Activated CD4-positive, alpha-beta T cell treated with anti-CD3 and anti-CD28 coated beads for 36 hours (primary cell): ENCODE measurements at regions not wholly inside any gene's neighbourhood (a gene's known extent, or its start where the extent isn't known, plus 50 kb on each side); places are given as distances from the start of the nearest gene placed in this dataset.
"Not testable (repeated sequence)": the region's sequence is repeated elsewhere in the genome, so short reads cannot be mapped to it uniquely, and the experiment has no call there.

Source experiments
- ATAC-seq: fragments of 200-7000 bp; cut with Tn5 transposase; one replicate; pipeline ENCODE4 v1.10.0; 2021; ENCODE audit warnings: mild to moderate bottlenecking, moderate library complexity
- CTCF ChIA-PET: fragments of 350-600 bp; sonication (Branson Sonifier 250); formaldehyde crosslinking; loops from one replicate; lab custom pipeline; 2021; ENCODE audit warnings: antibody characterized with exemption; lab: Charles Lee
- POLR2A ChIA-PET: fragments of 350-600 bp; sonication (Branson Sonifier 250); formaldehyde crosslinking; loops from one replicate; lab custom pipeline; 2021; ENCODE audit warnings: antibody characterized with exemption, inconsistent platforms; lab: Charles Lee
- DNase-seq: peaks from one replicate; pipeline ENCODE4 v3.0.0-alpha.2; 2020
- H3K27ac Mint-ChIP-seq: one replicate; pipeline ENCODE4 v1.8.0; 2021; ENCODE audit warnings: mixed read lengths
- H3K27me3 Mint-ChIP-seq: one replicate; pipeline ENCODE4 v1.8.0; 2021; ENCODE audit warnings: mixed read lengths
- H3K36me3 Mint-ChIP-seq: one replicate; pipeline ENCODE4 v1.8.0; 2021; ENCODE audit warnings: low read depth, mixed read lengths
- H3K4me1 Mint-ChIP-seq: one replicate; pipeline ENCODE4 v1.8.0; 2021; ENCODE audit warnings: mixed read lengths
- H3K4me3 Mint-ChIP-seq: one replicate; pipeline ENCODE4 v1.8.0; 2021; ENCODE audit warnings: mild to moderate bottlenecking, moderate library complexity, mixed read lengths
- H3K9me3 Mint-ChIP-seq: one replicate; pipeline ENCODE4 v1.8.0; 2021; ENCODE audit warnings: low read depth, mixed read lengths
- intact Hi-C, 2 experiments: fragments of 100-400 bp; cut with DNase I in 1 of 2; cut with micrococcal nuclease in 1 of 2; formaldehyde crosslinking; loops; one replicate each; pipeline versions ENCODE4 v1.14.2 to v1.15.1; 2022 to 2024; cut with DNase I, micrococcal nuclease

DNA sequence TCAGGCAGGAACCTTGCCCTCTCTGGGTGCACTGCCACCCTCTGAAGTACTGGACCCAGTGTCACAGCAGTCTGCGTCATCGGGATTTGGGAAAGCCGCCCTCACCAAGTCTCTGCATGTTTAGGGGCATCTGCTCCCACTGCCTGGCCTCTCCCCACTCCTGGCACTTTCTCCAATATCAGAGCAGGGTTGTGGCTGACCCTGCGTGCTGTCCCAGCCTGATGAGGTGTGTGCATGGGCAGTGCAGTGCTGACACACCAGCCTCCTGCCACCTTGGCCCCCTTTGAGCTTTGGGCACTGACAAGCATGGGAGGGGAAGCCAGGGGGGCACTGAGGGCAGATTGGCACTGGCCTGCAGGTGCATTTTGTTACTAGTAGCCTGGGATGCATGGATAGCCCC lies 652.5 kb downstream of the GABRG1 start:
- intact Hi-C loops, result no loop called here
- no peak for ATAC-seq
- H3K4me1 Mint-ChIP-seq, result no peaks in the 10 kb centered on the region
- no peak overlapping the region for H3K27ac Mint-ChIP-seq
- no peaks in the 10 kb centered on the region for H3K27me3 Mint-ChIP-seq
- no peak overlapping the region for H3K4me3 Mint-ChIP-seq
- CTCF ChIA-PET, result no interaction called here
- POLR2A ChIA-PET, result no interaction called here
- no peaks in the 10 kb centered on the region for H3K36me3 Mint-ChIP-seq
- peaks cover 3% of the 10 kb centered on the region for H3K9me3 Mint-ChIP-seq
- no peak for DNase-seq

GRCh38 chr4:45467157-45467556 lies 656.7 kb downstream of the GABRG1 start:
- Mint-ChIP-seq H3K4me3 (no peak overlapping the region), H3K36me3 (no peaks in the 10 kb centered on the region), H3K27me3 (no peaks in the 10 kb centered on the region), H3K4me1 (no peaks in the 10 kb centered on the region), H3K27ac (no peak overlapping the region), H3K9me3 (peaks cover 4% of the 10 kb centered on the region)
- intact Hi-C loops, result no loop called here
- CTCF ChIA-PET, result no interaction called here
- no peak for DNase-seq
- POLR2A ChIA-PET, result no interaction called here
- no peak for ATAC-seq

- ATAC-seq, CTCF ChIA-PET, POLR2A ChIA-PET, H3K27ac Mint-ChIP-seq, DNase-seq, H3K9me3 Mint-ChIP-seq, H3K36me3 Mint-ChIP-seq, H3K27me3 Mint-ChIP-seq, H3K4me1 Mint-ChIP-seq, intact Hi-C loops, H3K4me3 Mint-ChIP-seq: not testable (repeated sequence)
Observed at GRCh38 chr4:45460157-45460556, 663.7 kb downstream of the GABRG1 start.

GRCh38 chr4:45455217-45455616 lies 668.6 kb downstream of the GABRG1 start:
- CTCF ChIA-PET, result no interaction called here
- intact Hi-C loops, result loop anchor here in 1 of 2 experiments (10.0 kb wide), 1 partner anchor 820 kb away; no protein-coding TSS in a partner anchor
- Mint-ChIP-seq H3K27me3 (no peaks in the 10 kb centered on the region), H3K9me3 (no peaks in the 10 kb centered on the region), H3K4me3 (no peak overlapping the region), H3K36me3 (no peaks in the 10 kb centered on the region), H3K4me1 (no peaks in the 10 kb centered on the region), H3K27ac (no peak overlapping the region)
- DNase-seq (no peak), ATAC-seq (no peak)
- POLR2A ChIA-PET, result no interaction called here

- Mint-ChIP-seq H3K27me3 (no peaks in the 10 kb centered on the region), H3K4me1 (no peaks in the 10 kb centered on the region), H3K9me3 (no peaks in the 10 kb centered on the region), H3K4me3 (no peak overlapping the region), H3K27ac (no peak overlapping the region), H3K36me3 (no peaks in the 10 kb centered on the region)
- DNase-seq (no peak), ATAC-seq (no peak)
- ChIA-PET CTCF (interaction anchor here (0.8 kb wide), 1 partner anchor 17 kb away, joined by 3 read pairs; no protein-coding TSS in a partner anchor), POLR2A (no interaction called here)
- intact Hi-C loops, result loop anchor here in 1 of 2 experiments (10.0 kb wide), 1 partner anchor 821 kb away; no protein-coding TSS in a partner anchor
Observed at GRCh38 chr4:45453258-45453853, 670.5 kb downstream of the GABRG1 start.

DNA sequence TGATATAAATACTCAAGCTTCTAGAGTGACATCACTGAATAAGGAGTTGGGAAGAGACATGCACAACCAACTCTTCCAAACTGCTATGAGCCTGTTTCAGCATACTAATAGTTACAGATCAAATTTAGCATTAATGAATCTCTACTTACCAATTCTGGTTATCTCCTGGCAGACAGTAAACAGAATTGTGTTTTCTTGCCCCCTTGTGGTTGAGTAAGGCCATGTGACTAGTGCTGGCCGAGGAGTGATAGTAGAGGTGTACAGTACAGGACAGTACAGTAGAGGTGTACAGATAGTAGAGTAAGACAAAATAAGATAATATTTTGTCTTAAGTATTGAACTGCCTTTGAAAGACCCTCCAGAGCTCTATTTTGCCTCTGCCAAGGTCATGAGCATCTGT lies 681.4 kb downstream of the GABRG1 start:
- H3K27me3 Mint-ChIP-seq, result no peaks in the 10 kb centered on the region
- no peaks in the 10 kb centered on the region for H3K36me3 Mint-ChIP-seq
- H3K27ac Mint-ChIP-seq, result no peak overlapping the region
- ATAC-seq (no peak), DNase-seq (no peak)
- CTCF ChIA-PET, result no interaction called here
- intact Hi-C loops, result no loop called here
- POLR2A ChIA-PET, result no interaction called here
- no peak overlapping the region for H3K4me3 Mint-ChIP-seq
- no peaks in the 10 kb centered on the region for H3K4me1 Mint-ChIP-seq
- peaks cover 2% of the 10 kb centered on the region for H3K9me3 Mint-ChIP-seq

GRCh38 chr4:45438047-45438446 lies 685.8 kb downstream of the GABRG1 start:
- intact Hi-C loops, result no loop called here
- no peak overlapping the region for H3K27ac Mint-ChIP-seq
- CTCF ChIA-PET, result no interaction called here
- peaks cover 3% of the 10 kb centered on the region for H3K9me3 Mint-ChIP-seq
- H3K4me1 Mint-ChIP-seq, result no peaks in the 10 kb centered on the region
- ATAC-seq, result no peak
- POLR2A ChIA-PET, result no interaction called here
- H3K36me3 Mint-ChIP-seq, result no peaks in the 10 kb centered on the region
- no peak for DNase-seq
- no peaks in the 10 kb centered on the region for H3K27me3 Mint-ChIP-seq
- no peak overlapping the region for H3K4me3 Mint-ChIP-seq

DNA sequence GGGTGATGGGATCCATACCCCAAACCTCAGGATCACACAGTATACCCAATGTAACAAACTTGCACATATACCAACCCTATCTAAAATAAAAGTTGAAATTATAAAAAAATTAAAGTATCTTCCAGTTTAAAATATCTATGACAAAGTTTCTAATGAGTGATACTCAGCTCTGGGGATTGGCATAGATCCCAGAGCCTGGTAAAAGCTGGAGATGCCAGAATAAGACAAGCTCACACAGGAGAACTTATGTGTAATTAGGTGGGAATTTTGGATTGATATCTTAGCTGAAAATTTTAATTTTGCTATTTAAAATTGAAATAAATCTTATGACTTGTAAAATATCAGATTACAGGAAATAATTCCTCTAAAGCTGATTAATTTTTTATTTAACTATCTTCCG lies 686.5 kb downstream of the GABRG1 start:
- H3K4me1 Mint-ChIP-seq, result no peaks in the 10 kb centered on the region
- no peak for ATAC-seq
- ChIA-PET CTCF (interaction anchor here (1.3 kb wide), 1 partner anchor 9 kb away, joined by 3 read pairs; no protein-coding TSS in a partner anchor), POLR2A (no interaction called here)
- intact Hi-C loops, result no loop called here
- H3K27ac Mint-ChIP-seq, result no peak overlapping the region
- H3K27me3 Mint-ChIP-seq, result no peaks in the 10 kb centered on the region
- H3K36me3 Mint-ChIP-seq, result no peaks in the 10 kb centered on the region
- no peak overlapping the region for H3K4me3 Mint-ChIP-seq
- H3K9me3 Mint-ChIP-seq, result peaks cover 3% of the 10 kb centered on the region
- DNase-seq, result no peak

GRCh38 chr4:45425135-45425534 lies 698.7 kb downstream of the GABRG1 start:
- ChIA-PET POLR2A (no interaction called here), CTCF (no interaction called here)
- Mint-ChIP-seq H3K36me3 (no peaks in the 10 kb centered on the region), H3K9me3 (peaks cover 17% of the 10 kb centered on the region), H3K4me3 (no peak overlapping the region), H3K27ac (no peak overlapping the region), H3K27me3 (no peaks in the 10 kb centered on the region), H3K4me1 (no peaks in the 10 kb centered on the region)
- ATAC-seq, result no peak
- intact Hi-C loops, result no loop called here
- DNase-seq, result no peak

- ATAC-seq (no peak), DNase-seq (no peak)
- ChIA-PET CTCF (no interaction called here), POLR2A (no interaction called here)
- no peaks in the 10 kb centered on the region for H3K36me3 Mint-ChIP-seq
- H3K4me1 Mint-ChIP-seq, result no peaks in the 10 kb centered on the region
- intact Hi-C loops, result no loop called here
- no peaks in the 10 kb centered on the region for H3K27me3 Mint-ChIP-seq
- no peak overlapping the region for H3K4me3 Mint-ChIP-seq
- no peak overlapping the region for H3K27ac Mint-ChIP-seq
- H3K9me3 Mint-ChIP-seq, result peaks cover 17% of the 10 kb centered on the region
Observed at GRCh38 chr4:45423896-45424295, 697.5 kb upstream of the GNPDA2 start.

- DNase-seq, POLR2A ChIA-PET, intact Hi-C loops, H3K27me3 Mint-ChIP-seq, H3K36me3 Mint-ChIP-seq, CTCF ChIA-PET, H3K27ac Mint-ChIP-seq, ATAC-seq, H3K4me3 Mint-ChIP-seq, H3K4me1 Mint-ChIP-seq: not testable (repeated sequence)
- H3K9me3 Mint-ChIP-seq, result peaks cover 12% of the 10 kb centered on the region
Observed at GRCh38 chr4:45420091-45420674, 693.8 kb upstream of the GNPDA2 start.

DNA sequence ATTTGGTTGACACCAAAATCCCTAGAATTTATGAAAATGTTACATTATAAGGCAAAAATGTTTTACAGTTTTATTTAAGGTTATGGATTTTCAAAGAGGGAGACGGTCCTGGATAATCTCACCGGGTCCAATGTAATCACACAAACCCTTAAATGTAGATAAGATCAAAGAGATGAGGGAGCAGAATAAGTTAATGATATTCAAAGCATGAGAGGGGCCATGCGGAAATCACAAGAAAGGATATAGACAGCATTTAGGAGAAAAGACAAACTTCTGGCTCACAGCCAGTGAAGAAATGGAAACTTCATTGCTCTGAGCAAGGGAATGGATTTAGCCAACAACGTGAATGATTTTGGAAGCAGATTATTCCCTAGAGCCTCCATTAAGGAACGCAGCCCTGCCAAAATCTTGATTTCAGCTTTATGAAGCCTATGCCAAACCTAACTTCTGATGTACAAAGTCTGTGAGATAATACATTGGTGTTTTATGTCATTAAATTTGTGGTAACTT lies 684.4 kb upstream of the GNPDA2 start:
- Mint-ChIP-seq H3K4me3 (no peak overlapping the region), H3K27me3 (no peaks in the 10 kb centered on the region), H3K36me3 (no peaks in the 10 kb centered on the region), H3K4me1 (no peaks in the 10 kb centered on the region), H3K9me3 (peaks cover 6% of the 10 kb centered on the region), H3K27ac (no peak overlapping the region)
- intact Hi-C loops, result no loop called here
- no peak for ATAC-seq
- ChIA-PET POLR2A (no interaction called here), CTCF (no interaction called here)
- no peak for DNase-seq
